GM21515 (cell line): ENCODE measurements at regions not wholly inside any gene's neighbourhood (a gene's known extent, or its start where the extent isn't known, plus 50 kb on each side); places are given as distances from the start of the nearest gene placed in this dataset.

Source experiments
- ATAC-seq: cut with Tn5 transposase; IDR thresholded peaks from one replicate; pipeline ENCODE4 v1.9.1; 2021; ENCODE audit not compliant: unreplicated experiment

DNA sequence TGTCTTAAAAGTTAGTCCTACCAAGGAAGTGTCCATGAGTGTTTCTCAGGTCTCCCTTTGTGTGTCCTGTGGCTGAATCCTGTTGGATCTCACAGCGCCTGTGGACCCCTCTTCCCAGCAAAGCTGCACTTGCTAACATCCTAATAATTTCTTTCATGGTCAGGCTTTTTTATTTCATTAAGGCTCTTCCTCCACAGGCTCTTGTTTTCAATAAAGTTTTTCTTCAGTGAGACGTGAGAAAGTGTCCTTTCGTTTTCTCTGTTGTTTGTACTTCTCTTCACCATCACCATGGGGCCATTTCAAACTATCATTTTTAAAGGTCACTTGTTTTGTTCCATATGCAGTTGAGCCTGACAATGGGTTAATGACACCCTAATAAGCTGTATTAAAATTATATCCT lies 231.5 kb downstream of the LMO4 start:
- no peak for ATAC-seq

DNA sequence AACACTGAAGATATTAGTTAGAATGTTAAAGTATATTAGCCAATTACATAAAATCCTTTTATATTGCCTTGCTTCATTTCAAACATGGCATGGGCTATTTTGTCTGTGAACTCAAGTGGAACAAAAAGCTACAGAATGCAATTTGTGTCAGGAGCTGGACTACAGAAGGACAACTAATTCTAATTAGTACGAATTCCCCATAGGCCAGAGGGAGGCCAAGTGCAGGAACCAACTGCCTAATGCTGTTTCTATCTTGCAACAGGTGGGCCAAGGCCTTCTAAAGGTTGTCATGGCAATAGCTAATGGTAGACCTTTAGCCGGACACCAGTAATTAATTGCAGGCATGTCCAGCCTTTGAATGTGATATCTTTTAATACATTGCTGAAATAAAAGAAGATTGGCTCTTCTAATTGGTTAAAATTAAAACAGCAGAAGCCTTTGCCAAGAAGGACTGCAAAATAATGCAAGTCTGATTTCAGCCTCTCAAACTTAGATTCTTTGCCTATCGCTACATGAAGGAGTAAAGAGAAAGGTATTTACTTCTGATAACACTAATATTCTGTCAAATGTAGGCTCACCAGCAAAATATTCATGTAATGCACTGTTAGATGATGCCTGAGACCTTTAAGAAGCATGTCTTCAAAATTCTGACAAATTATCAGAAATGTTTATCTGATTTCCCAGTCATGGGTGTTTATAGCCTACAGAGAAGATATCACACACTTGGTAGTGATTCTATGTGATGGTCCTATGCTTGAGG lies 232.1 kb downstream of the LMO4 start:
- ATAC-seq = no peak

GRCh38 chr1:87563211-87563610 lies 234.5 kb downstream of the LMO4 start:
- ATAC-seq = no peak

- ATAC-seq = no peak
Measured at GRCh38 chr1:87565861-87566260, 237.2 kb downstream of the LMO4 start.

- no peak for ATAC-seq
Measured at GRCh38 chr1:87568005-87568404, 239.3 kb downstream of the LMO4 start.

DNA sequence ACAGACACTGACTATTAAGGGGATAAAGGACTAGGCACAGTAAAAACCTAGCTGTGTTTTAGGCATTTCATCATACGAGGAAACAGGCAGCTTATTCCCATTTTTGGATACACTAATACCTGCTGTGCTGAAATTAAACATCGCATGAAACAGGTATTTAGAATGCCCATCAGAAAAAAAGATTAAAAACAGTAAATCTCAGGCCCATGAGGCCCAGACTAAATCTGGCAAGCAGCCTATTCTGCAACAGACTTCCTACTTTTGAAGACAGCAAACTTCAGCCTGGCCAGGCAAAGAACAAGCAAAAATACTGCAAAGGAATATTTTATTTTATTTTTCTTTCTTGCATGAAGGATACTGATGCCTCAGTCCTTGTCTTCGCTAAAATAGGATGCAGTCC lies 240.2 kb downstream of the LMO4 start:
- ATAC-seq = no peak

GRCh38 chr1:87572008-87572407 lies 243.3 kb downstream of the LMO4 start:
- no peak for ATAC-seq

DNA sequence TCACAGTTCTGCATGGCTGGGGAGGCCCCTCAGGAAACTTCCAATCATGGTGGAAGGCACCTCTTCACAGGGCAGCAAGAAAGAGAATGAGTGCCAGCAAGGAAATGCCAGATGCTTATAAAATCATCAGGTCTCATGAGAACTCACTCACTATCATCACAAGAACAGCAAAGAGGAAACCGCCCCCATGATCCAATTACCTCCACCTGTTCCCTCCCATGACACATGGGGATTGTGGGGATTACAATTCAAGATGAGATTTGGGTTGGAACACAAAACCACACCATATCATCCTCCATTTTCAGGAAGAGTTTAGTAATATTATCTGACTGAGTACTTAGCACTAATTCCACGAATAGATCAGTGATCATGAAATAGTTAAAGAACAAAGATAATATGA lies 244.2 kb downstream of the LMO4 start:
- ATAC-seq = no peak

GRCh38 chr1:87575528-87575927 lies 246.8 kb downstream of the LMO4 start:
- ATAC-seq = no peak

- ATAC-seq = no peak
Measured at GRCh38 chr1:87578464-87578863, 249.8 kb downstream of the LMO4 start.

- ATAC-seq = no peak
Measured at GRCh38 chr1:87583459-87583858, 254.8 kb downstream of the LMO4 start.

DNA sequence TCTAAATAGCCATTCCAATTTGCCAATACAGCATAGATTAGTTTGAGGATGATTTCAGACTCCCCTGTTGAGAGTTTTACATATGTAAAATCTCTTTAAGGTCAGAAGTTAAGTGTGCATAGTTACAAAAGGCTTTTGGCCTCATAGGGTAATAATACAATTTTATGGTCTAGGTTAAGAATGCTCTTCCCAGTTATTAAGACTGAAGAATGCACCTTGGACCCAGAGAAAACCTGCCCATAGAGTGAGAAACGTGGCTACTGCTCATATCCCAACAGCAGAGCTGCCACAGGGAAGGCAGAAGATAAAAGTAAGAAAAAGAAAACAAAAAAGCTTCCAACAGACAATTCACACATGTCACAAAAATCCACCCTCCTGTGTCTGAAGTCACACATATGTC lies 255.9 kb downstream of the LMO4 start:
- ATAC-seq = no peak

- no peak for ATAC-seq
Measured at GRCh38 chr1:87586501-87586900, 257.8 kb downstream of the LMO4 start.

DNA sequence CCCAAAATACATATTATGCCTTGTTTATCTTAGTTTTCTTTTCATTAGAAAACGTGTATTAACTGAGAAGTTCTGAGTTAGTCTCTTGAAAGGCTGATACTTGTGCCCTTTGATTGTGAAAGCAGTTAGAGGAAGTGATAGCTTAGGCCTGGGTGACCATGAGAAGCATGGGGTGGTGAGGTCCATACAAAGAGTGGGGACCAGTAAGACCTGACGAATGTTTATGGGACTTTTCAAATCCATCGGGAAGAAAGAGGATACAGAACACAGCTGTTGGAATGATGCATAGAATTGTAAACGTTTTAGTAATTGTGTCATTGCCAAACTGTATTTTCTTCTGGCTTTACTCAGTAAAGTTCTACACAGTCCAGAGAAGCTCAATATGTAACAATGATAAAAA lies 259.8 kb downstream of the LMO4 start:
- ATAC-seq = peak; percentile 63

DNA sequence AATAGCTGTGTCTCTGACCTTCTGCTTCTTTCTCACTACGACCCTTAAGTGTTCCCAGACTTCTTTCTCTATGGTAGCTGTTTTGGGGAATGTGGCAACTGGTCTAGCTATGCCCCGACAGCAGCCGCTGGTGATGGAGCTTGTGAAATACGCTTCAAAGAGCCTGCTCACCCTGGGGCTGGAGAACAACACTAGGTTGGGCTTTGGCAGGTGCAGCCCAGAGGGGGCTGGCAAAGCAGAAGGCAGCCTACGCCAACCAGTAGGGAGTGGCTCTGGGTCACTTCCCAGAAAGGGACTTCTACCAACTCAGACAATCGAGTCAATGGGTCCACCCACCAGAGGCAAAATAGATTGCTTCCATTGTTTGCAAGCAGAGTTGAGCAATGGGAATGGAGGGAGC lies 262.8 kb downstream of the LMO4 start:
- no peak for ATAC-seq

DNA sequence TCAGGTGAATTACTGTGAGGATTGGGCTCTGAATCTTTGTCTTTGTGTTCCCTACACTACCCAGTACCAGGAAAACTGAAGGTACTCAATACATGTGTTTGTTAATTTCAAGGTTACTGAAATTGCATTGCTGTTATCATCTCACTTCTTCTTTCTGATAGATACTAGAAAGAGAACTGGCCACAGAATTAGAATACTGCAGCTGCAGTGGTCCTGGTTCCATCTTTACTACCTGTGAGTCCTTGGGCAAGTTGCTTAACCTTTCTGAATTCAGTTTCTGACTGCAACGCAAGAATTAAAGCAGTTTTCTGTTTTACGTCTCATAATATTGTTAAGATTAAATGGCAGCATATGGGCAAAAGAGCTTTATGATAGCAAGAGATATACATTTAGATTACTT lies 263.5 kb downstream of the LMO4 start:
- peak; percentile 91 for ATAC-seq

- no peak for ATAC-seq
Measured at GRCh38 chr1:87594736-87595383, 266.2 kb downstream of the LMO4 start.

DNA sequence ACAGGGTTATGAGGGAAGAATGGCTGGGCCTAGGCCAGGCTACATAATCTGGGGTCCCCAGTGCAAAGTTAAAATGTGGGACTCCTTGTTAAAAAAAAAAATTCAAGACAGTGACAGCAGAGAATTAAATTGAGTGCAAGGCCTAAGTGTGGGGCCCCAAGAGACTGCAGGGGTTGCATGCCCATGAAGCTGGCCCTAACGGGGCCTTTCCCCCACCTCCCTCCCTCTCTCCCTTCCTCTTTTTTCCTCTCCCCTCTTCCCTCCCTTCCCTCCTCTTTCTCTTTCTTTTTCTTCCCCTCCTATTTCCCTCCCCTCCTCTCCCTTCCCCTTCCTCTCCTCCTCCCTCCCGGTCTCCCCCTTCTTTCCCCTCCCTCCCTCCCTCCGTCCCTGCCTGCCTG lies 266.7 kb downstream of the LMO4 start:
- no peak for ATAC-seq

- no peak for ATAC-seq
Measured at GRCh38 chr1:87598429-87598828, 269.7 kb downstream of the LMO4 start.

- no peak for ATAC-seq
Measured at GRCh38 chr1:87599569-87599968, 270.9 kb downstream of the LMO4 start.

GRCh38 chr1:87600055-87600850 lies 271.6 kb downstream of the LMO4 start:
- ATAC-seq = no peak

GRCh38 chr1:87600854-87601253 lies 272.2 kb downstream of the LMO4 start:
- ATAC-seq = no peak
